K562 (cell line): ENCODE measurements at regions not wholly inside any gene's neighbourhood (a gene's known extent, or its start where the extent isn't known, plus 50 kb on each side); places are given as distances from the start of the nearest gene placed in this dataset.

Experiments used
- ATAC-seq: fragments of 200-7000 bp; cut with Tn5 transposase; 3 replicates; pipeline ENCODE4 v1.9.1; 2020; ENCODE audit warnings: moderate library complexity
- BruUV-seq: library from RNA; stranded (reverse); fragments of 400-500 nt; replicated peaks from 2 replicates; lab custom pipeline; 2021; lab: Mats Ljungman, UMichigan
- CTCF ChIA-PET: fragments of 300-600 bp; formaldehyde crosslinking; extraction: SDS; loops from one replicate; lab custom pipeline; 2021; ENCODE audit warnings: low intra/inter-chr PET ratio; lab: Yijun Ruan, JAX
- POLR2A ChIA-PET: fragments of 300-600, 350-650 bp; sonication (Branson Sonifier 250); formaldehyde crosslinking; extraction: SDS; loops from one replicate; lab custom pipeline; 2021; ENCODE audit warnings: antibody characterized with exemption, inconsistent platforms; lab: Yijun Ruan, JAX
- DNase-seq, 4 experiments: peaks; one replicate each; pipeline versions ENCODE4 v3.0.0 to v3.0.0-alpha.2; 2011 to 2018; ENCODE audit warnings: low spot score in 3 of 4, mixed read lengths in 3 of 4; ENCODE audit errors: extremely low read depth in 1 of 4
- FAIRE-seq: peaks from 2 replicates; lab custom pipeline; 2011; peaks lifted over from hg19 to GRCh38; lab: Jason Lieb, UNC
- H2AFZ ChIP-seq: 2 replicates; pipeline ENCODE4 v1.6.0; 2011; ENCODE audit warnings: low read depth, low read length, control low read depth, inconsistent platforms
- H3K27ac ChIP-seq: fragments of 200-600 bp; 3 replicates; pipeline ENCODE4 v1.8.0; 2011; ENCODE audit warnings: low read depth, mild to moderate bottlenecking, control low read depth, inconsistent platforms, low read length, moderate library complexity, mixed read lengths; ENCODE audit errors: extremely low read depth
- H3K27me3 ChIP-seq, 2 experiments: fragments of 300-600 bp in 1 of 2; 2 replicates in 1 of 2; 3 replicates in 1 of 2; pipeline versions ENCODE4 v1.6.0 to v1.8.0; 2011; ENCODE audit warnings: inconsistent platforms in 2 of 2, low read length in 2 of 2, mild to moderate bottlenecking in 1 of 2, mixed read lengths in 1 of 2, moderate library complexity in 1 of 2; ENCODE audit not compliant: control insufficient read depth in 2 of 2, insufficient read depth in 2 of 2
- H3K36me3 ChIP-seq: fragments of 300-600 bp; 3 replicates; pipeline ENCODE4 v1.8.0; 2011; ENCODE audit warnings: mild to moderate bottlenecking, low read length, inconsistent platforms; ENCODE audit not compliant: control insufficient read depth, insufficient read depth
- H3K4me1 ChIP-seq, 2 experiments: fragments of 200-600 bp in 1 of 2; replicated peaks in 1 of 2; 2 replicates in 1 of 2; 3 replicates in 1 of 2; pipeline versions ENCODE4 v1.5.1 to v1.8.0; 2011; ENCODE audit warnings: inconsistent platforms in 2 of 2, low read length in 2 of 2, mild to moderate bottlenecking in 1 of 2, mixed read lengths in 1 of 2, moderate library complexity in 1 of 2; ENCODE audit not compliant: control insufficient read depth in 2 of 2, insufficient read depth in 2 of 2
- H3K4me2 ChIP-seq: 2 replicates; pipeline ENCODE4 v1.6.1; 2011; ENCODE audit warnings: low read length, control low read depth, inconsistent platforms, mixed read lengths; ENCODE audit not compliant: insufficient read depth
- H3K4me3 ChIP-seq: fragments of 200-600 bp; sonication (generic), shearing (Covaris generic); 2 replicates; pipeline ENCODE4 v1.5.1; 2016; ENCODE audit warnings: control low read depth, inconsistent platforms
- H3K79me2 ChIP-seq: fragments of 200-600 bp; 3 replicates; pipeline ENCODE4 v1.8.0; 2011; ENCODE audit warnings: low read length, inconsistent platforms; ENCODE audit not compliant: control insufficient read depth, insufficient read depth
- H3K9ac ChIP-seq, 2 experiments: 2 replicates each; pipeline versions ENCODE4 v1.6.0 to v1.6.1; 2011; ENCODE audit warnings: low read depth in 2 of 2, low read length in 2 of 2, control low read depth in 1 of 2, inconsistent platforms in 1 of 2, mild to moderate bottlenecking in 1 of 2, mixed read lengths in 1 of 2; ENCODE audit not compliant: insufficient read depth in 1 of 2
- H3K9me1 ChIP-seq: one replicate; pipeline ENCODE4 v1.6.0; 2011; ENCODE audit warnings: inconsistent platforms, mild to moderate bottlenecking, low read length, moderate library complexity; ENCODE audit not compliant: control insufficient read depth, insufficient read depth
- H3K9me3 ChIP-seq: replicated peaks from 2 replicates; pipeline ENCODE4 v1.5.1; 2011; ENCODE audit warnings: low read depth, low read length, inconsistent platforms; ENCODE audit not compliant: control insufficient read depth, insufficient read depth
- H4K20me1 ChIP-seq: replicated peaks from 2 replicates; pipeline ENCODE4 v1.6.1; 2011; ENCODE audit warnings: low read length, inconsistent platforms, mixed read lengths; ENCODE audit not compliant: control insufficient read depth, insufficient read depth
- CBX1 ChIP-seq: sonication (generic); IDR thresholded peaks from 2 replicates; pipeline ENCODE4 v1.6.1; 2016; ENCODE audit warnings: antibody characterized with exemption, low read depth, mild to moderate bottlenecking
- DACH1 ChIP-seq: fragments of 450-650 bp; IDR thresholded peaks from 2 replicates; pipeline ENCODE4 v1.6.1; 2018; ENCODE audit not compliant: partially characterized antibody
- ELF2 ChIP-seq: fragments of 250-450 bp; sonication (Bioruptor Pico); IDR thresholded peaks from 2 replicates; pipeline ENCODE4 v1.5.0; 2021; ENCODE audit warnings: mild to moderate bottlenecking
- GTF2F1 ChIP-seq: IDR thresholded peaks from 2 replicates; pipeline ENCODE4 v1.6.1; 2011; ENCODE audit warnings: low read depth, low read length, improper control_type of control experiment
- ILK ChIP-seq: fragments of 450-650 bp; IDR thresholded peaks from 2 replicates; pipeline ENCODE4 v1.6.1; 2016; ENCODE audit warnings: missing genetic modification characterization, low read depth, mild to moderate bottlenecking, missing compliant biosample characterization, moderate library complexity, borderline replicate concordance
- NR2C1 ChIP-seq, 2 experiments: fragments of 450-650 bp; IDR thresholded peaks; 2 replicates each; pipeline ENCODE4 v1.6.1; 2017; ENCODE audit warnings: mild to moderate bottlenecking in 2 of 2, antibody characterized with exemption in 1 of 2, inconsistent platforms in 1 of 2, missing compliant biosample characterization in 1 of 2, missing genetic modification characterization in 1 of 2
- NRF1 ChIP-seq, 2 experiments: fragments of 450-650 bp; IDR thresholded peaks in 1 of 2; conservative IDR thresholded peaks in 1 of 2; 2 replicates each; pipeline ENCODE4 v1.6.1; 2014; ENCODE audit warnings: mild to moderate bottlenecking in 2 of 2
- PTRF ChIP-seq: fragments of 450-650 bp; IDR thresholded peaks from 2 replicates; pipeline ENCODE4 v1.6.1; 2016; ENCODE audit warnings: mild to moderate bottlenecking, missing genetic modification characterization, missing compliant biosample characterization
- SP1 ChIP-seq: sonication (generic); formaldehyde crosslinking; IDR thresholded peaks from 2 replicates; pipeline ENCODE4 v1.8.1; 2022; ENCODE audit warnings: mild to moderate bottlenecking, missing genetic modification reagents
- WGBS: fragments of 100-300 bp; shearing (Covaris generic); methylation state at CpG from one replicate; pipeline ENCODE4 v1.1.6; 2016; ENCODE audit warnings: low coverage, mixed read lengths; ENCODE audit not compliant: insufficient coverage; ENCODE audit errors: missing lambda C conversion rate; 5-methylcytosine and 5-hydroxymethylcytosine counted together
- in situ Hi-C: fragments of 300-500 bp; cut with MboI; formaldehyde crosslinking; loops from 4 replicates; pipeline ENCODE4 v1.15.0; 2018; ENCODE audit warnings: inconsistent platforms, mixed read lengths
- intact Hi-C: fragments of 100-400 bp; cut with micrococcal nuclease; formaldehyde crosslinking; loops from 2 replicates; pipeline ENCODE4 v1.14.2; 2022
- TF ChIP-seq, protein P1 (sequence below): fragments of 250-450 bp; sonication (Bioruptor Pico); IDR thresholded peaks from 2 replicates; pipeline ENCODE4 v1.4.0; 2020; ENCODE audit warnings: borderline replicate concordance
- TF ChIP-seq, protein P2 (sequence below), 2 experiments: fragments of 450-650 bp in 1 of 2; sonication (generic) in 1 of 2; formaldehyde crosslinking in 1 of 2; IDR thresholded peaks; 2 replicates each; pipeline versions ENCODE4 v1.7.1 to v1.9.0; 2016 to 2022; ENCODE audit warnings: inconsistent platforms in 1 of 2, mild to moderate bottlenecking in 1 of 2, missing genetic modification reagents in 1 of 2
- TF ChIP-seq, protein P3 (sequence below): sonication (generic); formaldehyde crosslinking; IDR thresholded peaks from 2 replicates; pipeline ENCODE4 v1.8.1; 2023; ENCODE audit warnings: mild to moderate bottlenecking, missing genetic modification reagents

- H3K27ac ChIP-seq, result no peak overlapping the region
- BruUV-seq, result no TSS peak
- no peak overlapping the region for H2AFZ ChIP-seq
- in situ Hi-C loops, result no loop called here
- DNase-seq (no peak), ATAC-seq (no peak), FAIRE-seq (no peak)
- POLR2A ChIA-PET, result no interaction called here
- no peaks in the 10 kb centered on the region for H3K27me3 ChIP-seq
- H3K4me2 ChIP-seq, result no peak overlapping the region
- WGBS, result 0% methylated on average over 2 of the region's 2 CpGs
- no peaks in the 10 kb centered on the region for H4K20me1 ChIP-seq
- no peaks in the 10 kb centered on the region for H3K4me1 ChIP-seq
- no peaks in the 10 kb centered on the region for H3K79me2 ChIP-seq
- no peaks in the 10 kb centered on the region for H3K9me3 ChIP-seq
- intact Hi-C loops, result no loop called here
- CTCF ChIA-PET, result no interaction called here
- TF ChIP-seq, protein P1, sequence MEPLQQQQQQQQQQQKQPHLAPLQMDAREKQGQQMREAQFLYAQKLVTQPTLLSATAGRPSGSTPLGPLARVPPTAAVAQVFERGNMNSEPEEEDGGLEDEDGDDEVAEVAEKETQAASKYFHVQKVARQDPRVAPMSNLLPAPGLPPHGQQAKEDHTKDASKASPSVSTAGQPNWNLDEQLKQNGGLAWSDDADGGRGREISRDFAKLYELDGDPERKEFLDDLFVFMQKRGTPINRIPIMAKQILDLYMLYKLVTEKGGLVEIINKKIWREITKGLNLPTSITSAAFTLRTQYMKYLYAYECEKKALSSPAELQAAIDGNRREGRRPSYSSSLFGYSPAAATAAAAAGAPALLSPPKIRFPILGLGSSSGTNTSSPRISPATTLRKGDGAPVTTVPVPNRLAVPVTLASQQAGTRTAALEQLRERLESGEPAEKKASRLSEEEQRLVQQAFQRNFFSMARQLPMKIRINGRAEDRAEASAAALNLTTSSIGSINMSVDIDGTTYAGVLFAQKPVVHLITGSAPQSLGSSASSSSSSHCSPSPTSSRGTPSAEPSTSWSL (CRISPR knock-in tag), result no peak
- no peak for TF ChIP-seq NR2C1 (IDR thresholded peaks at IDR 0.05)
- TF ChIP-seq NR2C1 (tag; IDR thresholded peaks at IDR 0.05), result no peak
- TF ChIP-seq PTRF (tag), result no peak
- no peak for TF ChIP-seq NRF1 (conservative IDR thresholded peaks at IDR 0.05 in 1 of 2, IDR thresholded peaks at IDR 0.05 in 1 of 2)
- TF ChIP-seq, protein P2, sequence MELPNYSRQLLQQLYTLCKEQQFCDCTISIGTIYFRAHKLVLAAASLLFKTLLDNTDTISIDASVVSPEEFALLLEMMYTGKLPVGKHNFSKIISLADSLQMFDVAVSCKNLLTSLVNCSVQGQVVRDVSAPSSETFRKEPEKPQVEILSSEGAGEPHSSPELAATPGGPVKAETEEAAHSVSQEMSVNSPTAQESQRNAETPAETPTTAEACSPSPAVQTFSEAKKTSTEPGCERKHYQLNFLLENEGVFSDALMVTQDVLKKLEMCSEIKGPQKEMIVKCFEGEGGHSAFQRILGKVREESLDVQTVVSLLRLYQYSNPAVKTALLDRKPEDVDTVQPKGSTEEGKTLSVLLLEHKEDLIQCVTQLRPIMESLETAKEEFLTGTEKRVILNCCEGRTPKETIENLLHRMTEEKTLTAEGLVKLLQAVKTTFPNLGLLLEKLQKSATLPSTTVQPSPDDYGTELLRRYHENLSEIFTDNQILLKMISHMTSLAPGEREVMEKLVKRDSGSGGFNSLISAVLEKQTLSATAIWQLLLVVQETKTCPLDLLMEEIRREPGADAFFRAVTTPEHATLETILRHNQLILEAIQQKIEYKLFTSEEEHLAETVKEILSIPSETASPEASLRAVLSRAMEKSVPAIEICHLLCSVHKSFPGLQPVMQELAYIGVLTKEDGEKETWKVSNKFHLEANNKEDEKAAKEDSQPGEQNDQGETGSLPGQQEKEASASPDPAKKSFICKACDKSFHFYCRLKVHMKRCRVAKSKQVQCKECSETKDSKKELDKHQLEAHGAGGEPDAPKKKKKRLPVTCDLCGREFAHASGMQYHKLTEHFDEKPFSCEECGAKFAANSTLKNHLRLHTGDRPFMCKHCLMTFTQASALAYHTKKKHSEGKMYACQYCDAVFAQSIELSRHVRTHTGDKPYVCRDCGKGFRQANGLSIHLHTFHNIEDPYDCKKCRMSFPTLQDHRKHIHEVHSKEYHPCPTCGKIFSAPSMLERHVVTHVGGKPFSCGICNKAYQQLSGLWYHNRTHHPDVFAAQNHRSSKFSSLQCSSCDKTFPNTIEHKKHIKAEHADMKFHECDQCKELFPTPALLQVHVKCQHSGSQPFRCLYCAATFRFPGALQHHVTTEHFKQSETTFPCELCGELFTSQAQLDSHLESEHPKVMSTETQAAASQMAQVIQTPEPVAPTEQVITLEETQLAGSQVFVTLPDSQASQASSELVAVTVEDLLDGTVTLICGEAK (IDR thresholded peaks at IDR 0.05), result no peak
- TF ChIP-seq, protein P2 (CRISPR knock-in tag; IDR thresholded peaks at IDR 0.05), result no peak
- TF ChIP-seq, protein P3, sequence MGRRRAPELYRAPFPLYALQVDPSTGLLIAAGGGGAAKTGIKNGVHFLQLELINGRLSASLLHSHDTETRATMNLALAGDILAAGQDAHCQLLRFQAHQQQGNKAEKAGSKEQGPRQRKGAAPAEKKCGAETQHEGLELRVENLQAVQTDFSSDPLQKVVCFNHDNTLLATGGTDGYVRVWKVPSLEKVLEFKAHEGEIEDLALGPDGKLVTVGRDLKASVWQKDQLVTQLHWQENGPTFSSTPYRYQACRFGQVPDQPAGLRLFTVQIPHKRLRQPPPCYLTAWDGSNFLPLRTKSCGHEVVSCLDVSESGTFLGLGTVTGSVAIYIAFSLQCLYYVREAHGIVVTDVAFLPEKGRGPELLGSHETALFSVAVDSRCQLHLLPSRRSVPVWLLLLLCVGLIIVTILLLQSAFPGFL (CRISPR knock-in tag), result no peak
- TF ChIP-seq ILK (tag), result no peak
- no peak for TF ChIP-seq CBX1
- no peak for TF ChIP-seq GTF2F1
- TF ChIP-seq DACH1, result no peak
- no peak for TF ChIP-seq ELF2 (CRISPR knock-in tag)
- TF ChIP-seq SP1 (CRISPR knock-in tag), result no peak
- no peaks in the 10 kb centered on the region for H3K36me3 ChIP-seq
- H3K9me1 ChIP-seq, result no peaks in the 10 kb centered on the region
- no peak overlapping the region for H3K9ac ChIP-seq
- no peak overlapping the region for H3K4me3 ChIP-seq
Observed at GRCh38 chr3:103510760-103511159, 1075.9 kb downstream of the ZPLD1 start.
